ENCODE measurements at regions not wholly inside any gene's neighbourhood (a gene's known extent, or its start where the extent isn't known, plus 50 kb on each side); places are given as distances from the start of the nearest gene placed in this dataset.

- no peak for DNase-seq (ENCODE audit: extremely low spot score in 2 of 2)
- H3K27me3 ChIP-seq: no peaks in the 10 kb centered on the region
- intact Hi-C loops (cut with DNase I): no loop called here
- no peak overlapping the region for H3K4me3 ChIP-seq
- no peak for TF ChIP-seq CTCF (IDR thresholded peaks at IDR 0.05)
- no peak for TF ChIP-seq POLR2AphosphoS5 (IDR thresholded peaks at IDR 0.05; ENCODE audit: insufficient read depth in 1 of 2, low read depth in 1 of 2)
- TF ChIP-seq POLR2A (IDR thresholded peaks at IDR 0.05): no peak
- H3K4me1 ChIP-seq: no peaks in the 10 kb centered on the region
- no peaks in the 10 kb centered on the region for H3K36me3 ChIP-seq
- H3K27ac ChIP-seq: no peak overlapping the region
- H3K9me3 ChIP-seq: no peaks in the 10 kb centered on the region
Measured at GRCh38 chr4:29521281-29521680, 1198.9 kb upstream of the PCDH7 start.

- no peaks in the 10 kb centered on the region for H3K36me3 ChIP-seq
- no peaks in the 10 kb centered on the region for H3K27me3 ChIP-seq
- TF ChIP-seq CTCF (IDR thresholded peaks at IDR 0.05) (no peak), POLR2A (IDR thresholded peaks at IDR 0.05) (no peak), POLR2AphosphoS5 (IDR thresholded peaks at IDR 0.05; ENCODE audit: insufficient read depth in 1 of 2, low read depth in 1 of 2) (no peak)
- H3K4me1 ChIP-seq: no peaks in the 10 kb centered on the region
- H3K9me3 ChIP-seq: no peaks in the 10 kb centered on the region
- H3K4me3 ChIP-seq: no peak overlapping the region
- H3K27ac ChIP-seq: no peak overlapping the region
- no peak for DNase-seq (ENCODE audit: extremely low spot score in 2 of 2)
- intact Hi-C loops (cut with DNase I): no loop called here
Measured at GRCh38 chr4:29536745-29537144, 1183.4 kb upstream of the PCDH7 start.

- H3K4me3 ChIP-seq: no peak overlapping the region
- H3K27ac ChIP-seq: no peak overlapping the region
- DNase-seq (ENCODE audit: extremely low spot score in 2 of 2): no peak
- no peaks in the 10 kb centered on the region for H3K4me1 ChIP-seq
- no peak for TF ChIP-seq POLR2A (IDR thresholded peaks at IDR 0.05)
- TF ChIP-seq POLR2AphosphoS5 (IDR thresholded peaks at IDR 0.05; ENCODE audit: insufficient read depth in 1 of 2, low read depth in 1 of 2): no peak
- TF ChIP-seq CTCF (IDR thresholded peaks at IDR 0.05): no peak
- intact Hi-C loops (cut with DNase I): no loop called here
- H3K9me3 ChIP-seq: no peaks in the 10 kb centered on the region
- no peaks in the 10 kb centered on the region for H3K36me3 ChIP-seq
- no peaks in the 10 kb centered on the region for H3K27me3 ChIP-seq
Measured at GRCh38 chr4:29538889-29539646, 1181.1 kb upstream of the PCDH7 start.

GRCh38 chr4:29540439-29541102, 1179.6 kb upstream of the PCDH7 start:
- Histone ChIP-seq H3K27ac (no peak overlapping the region), H3K9me3 (no peaks in the 10 kb centered on the region), H3K27me3 (no peaks in the 10 kb centered on the region), H3K4me1 (no peaks in the 10 kb centered on the region), H3K4me3 (no peak overlapping the region), H3K36me3 (no peaks in the 10 kb centered on the region)
- DNase-seq (ENCODE audit: extremely low spot score in 2 of 2): no peak
- TF ChIP-seq POLR2A (IDR thresholded peaks at IDR 0.05) (no peak), POLR2AphosphoS5 (IDR thresholded peaks at IDR 0.05; ENCODE audit: insufficient read depth in 1 of 2, low read depth in 1 of 2) (no peak), CTCF (IDR thresholded peaks at IDR 0.05) (no peak)
- intact Hi-C loops (cut with DNase I): no loop called here

- no peaks in the 10 kb centered on the region for H3K9me3 ChIP-seq
- no peak for DNase-seq (ENCODE audit: extremely low spot score in 2 of 2)
- no peaks in the 10 kb centered on the region for H3K36me3 ChIP-seq
- H3K27me3 ChIP-seq: no peaks in the 10 kb centered on the region
- H3K27ac ChIP-seq: no peak overlapping the region
- no peaks in the 10 kb centered on the region for H3K4me1 ChIP-seq
- H3K4me3 ChIP-seq: no peak overlapping the region
- TF ChIP-seq CTCF (IDR thresholded peaks at IDR 0.05) (no peak), POLR2AphosphoS5 (IDR thresholded peaks at IDR 0.05; ENCODE audit: insufficient read depth in 1 of 2, low read depth in 1 of 2) (no peak), POLR2A (IDR thresholded peaks at IDR 0.05) (no peak)
- intact Hi-C loops (cut with DNase I): no loop called here
Measured at GRCh38 chr4:29541757-29542156, 1178.4 kb upstream of the PCDH7 start.

Data from vagina (tissue), 2 donors.